IMR-90 (cell line): ENCODE measurements at regions not wholly inside any gene's neighbourhood (a gene's known extent, or its start where the extent isn't known, plus 50 kb on each side); places are given as distances from the start of the nearest gene placed in this dataset.

Source experiments
- ATAC-seq: fragments of 200-7000 bp; cut with Tn5 transposase; 2 replicates; pipeline ENCODE4 v1.9.1; 2020; ENCODE audit warnings: low read depth, mild to moderate bottlenecking, moderate library complexity
- BruUV-seq: library from RNA; stranded (reverse); fragments of 400-500 nt; replicated peaks from 2 replicates; lab custom pipeline; 2021; lab: Mats Ljungman, UMichigan
- CTCF ChIA-PET: fragments of 300-600 bp; formaldehyde crosslinking; extraction: SDS; loops from one replicate; lab custom pipeline; 2021; ENCODE audit warnings: antibody characterized with exemption; lab: Yijun Ruan, JAX
- POLR2A ChIA-PET: fragments of 300-600 bp; sonication (Branson Sonifier 250); formaldehyde crosslinking; loops from one replicate; lab custom pipeline; 2022; ENCODE audit warnings: antibody characterized with exemption; ENCODE audit not compliant: unreplicated experiment; lab: Charles Lee
- DNase-seq: peaks from one replicate; pipeline ENCODE4 v3.0.0; 2013
- H2AFZ ChIP-seq: replicated peaks from 2 replicates; pipeline ENCODE3; 2013; ENCODE audit warnings: low read length, mild to moderate bottlenecking; ENCODE audit not compliant: poor library complexity
- H2AK5ac ChIP-seq: 2 replicates; pipeline ENCODE4 v1.6.1; 2013; ENCODE audit warnings: low read depth, low read length, inconsistent platforms
- H2AK9ac ChIP-seq: replicated peaks from 2 replicates; pipeline ENCODE3; 2013; ENCODE audit warnings: mild to moderate bottlenecking, low read depth, low read length, moderate library complexity; ENCODE audit not compliant: poor library complexity
- H2BK120ac ChIP-seq: 2 replicates; pipeline ENCODE4 v1.6.1; 2013; ENCODE audit warnings: low read depth, low read length, inconsistent platforms
- H2BK15ac ChIP-seq: 3 replicates; pipeline ENCODE4 v1.6.1; 2013; ENCODE audit warnings: low read depth, low read length, inconsistent platforms
- H2BK20ac ChIP-seq: 2 replicates; pipeline ENCODE4 v1.6.1; 2013; ENCODE audit warnings: low read depth, mild to moderate bottlenecking, inconsistent platforms, low read length, moderate library complexity
- H2BK5ac ChIP-seq: 2 replicates; pipeline ENCODE4 v1.6.1; 2013; ENCODE audit warnings: mild to moderate bottlenecking, low read depth, low read length, inconsistent platforms; ENCODE audit not compliant: poor library complexity, severe bottlenecking
- H3K14ac ChIP-seq: replicated peaks from 2 replicates; pipeline ENCODE4 v1.6.1; 2013; ENCODE audit warnings: low read depth, low read length, inconsistent platforms
- H3K18ac ChIP-seq: 2 replicates; pipeline ENCODE4 v1.6.1; 2013; ENCODE audit warnings: low read depth, low read length, control low read depth
- H3K23ac ChIP-seq: 2 replicates; pipeline ENCODE4 v1.6.1; 2013; ENCODE audit warnings: low read depth, low read length, inconsistent platforms
- H3K27ac ChIP-seq: 2 replicates; pipeline ENCODE4 v1.5.1; 2013; ENCODE audit warnings: mild to moderate bottlenecking, control low read depth, low read length; ENCODE audit not compliant: insufficient read depth
- H3K27me3 ChIP-seq: 2 replicates; pipeline ENCODE4 v1.6.1; 2013; ENCODE audit warnings: low read length; ENCODE audit not compliant: control insufficient read depth, insufficient read depth
- H3K36me3 ChIP-seq: 2 replicates; pipeline ENCODE4 v1.6.1; 2013; ENCODE audit warnings: low read length, mixed read lengths; ENCODE audit not compliant: control insufficient read depth, insufficient read depth
- H3K4ac ChIP-seq: 2 replicates; pipeline ENCODE4 v1.6.1; 2013; ENCODE audit warnings: low read depth, low read length, inconsistent platforms
- H3K4me1 ChIP-seq: 2 replicates; pipeline ENCODE4 v1.6.1; 2013; ENCODE audit warnings: low read length, mixed read lengths; ENCODE audit not compliant: control insufficient read depth, insufficient read depth
- H3K4me2 ChIP-seq: 2 replicates; pipeline ENCODE4 v1.6.1; 2013; ENCODE audit warnings: low read depth, mild to moderate bottlenecking, control low read depth, low read length, moderate library complexity
- H3K4me3 ChIP-seq: 2 replicates; pipeline ENCODE4 v1.5.1; 2013; ENCODE audit warnings: low read depth, mild to moderate bottlenecking, control low read depth, low read length, moderate library complexity; ENCODE audit not compliant: insufficient read depth
- H3K56ac ChIP-seq: 2 replicates; pipeline ENCODE4 v1.6.1; 2013; ENCODE audit warnings: low read length, inconsistent platforms; ENCODE audit not compliant: insufficient read depth; ENCODE audit errors: extremely low read depth
- H3K79me1 ChIP-seq, 2 experiments: 2 replicates each; pipeline ENCODE4 v1.6.1; 2013; ENCODE audit warnings: low read length in 2 of 2, inconsistent platforms in 1 of 2, low read depth in 1 of 2
- H3K9ac ChIP-seq: 2 replicates; pipeline ENCODE4 v1.6.1; 2013; ENCODE audit warnings: low read depth, low read length, control low read depth
- H3K9me1 ChIP-seq: 2 replicates; pipeline ENCODE4 v1.6.1; 2013; ENCODE audit warnings: low read length, inconsistent platforms; ENCODE audit not compliant: insufficient read depth
- H3K9me3 ChIP-seq: 2 replicates; pipeline ENCODE4 v1.6.1; 2013; ENCODE audit warnings: low read length; ENCODE audit not compliant: control insufficient read depth, insufficient read depth
- H4K20me1 ChIP-seq: 2 replicates; pipeline ENCODE4 v1.6.1; 2013; ENCODE audit warnings: low read length, inconsistent platforms; ENCODE audit not compliant: insufficient read depth
- H4K5ac ChIP-seq: 2 replicates; pipeline ENCODE4 v1.6.1; 2013; ENCODE audit warnings: mild to moderate bottlenecking, low read depth, low read length, control low read depth
- H4K8ac ChIP-seq, 2 experiments: 2 replicates each; pipeline ENCODE4 v1.6.1; 2013; ENCODE audit warnings: low read depth in 2 of 2, low read length in 2 of 2, control low read depth in 1 of 2, inconsistent platforms in 1 of 2
- H4K91ac ChIP-seq: 2 replicates; pipeline ENCODE4 v1.6.1; 2013; ENCODE audit warnings: low read depth, low read length, inconsistent platforms; ENCODE audit not compliant: insufficient read depth
- CHD1 ChIP-seq: IDR thresholded peaks from 2 replicates; pipeline ENCODE4 v1.6.1; 2012; ENCODE audit warnings: low read depth, low read length, improper control_type of control experiment
- MAZ ChIP-seq: IDR thresholded peaks from 2 replicates; pipeline ENCODE4 v1.6.1; 2012; ENCODE audit warnings: low read depth, mild to moderate bottlenecking, low read length, improper control_type of control experiment, moderate library complexity, borderline replicate concordance
- RFX5 ChIP-seq: IDR thresholded peaks from 2 replicates; pipeline ENCODE4 v1.8.0; 2012; ENCODE audit warnings: low read depth, mild to moderate bottlenecking, low read length, moderate library complexity
- WGBS, 2 experiments: methylation state at CpG; one replicate each; pipeline versions ENCODE4 v1.1.5 to v1.1.7; 2013; ENCODE audit warnings: missing lambda C conversion rate in 2 of 2; ENCODE audit not compliant: insufficient read length in 1 of 2; ENCODE audit errors: extremely low coverage in 2 of 2; 5-methylcytosine and 5-hydroxymethylcytosine counted together
- dilution Hi-C: fragments of 300-500 bp; cut with HindIII; formaldehyde crosslinking; loops from one replicate; pipeline ENCODE4 v1.14.3; 2018; ENCODE audit warnings: low sequenced_read_pairs; ENCODE audit not compliant: unreplicated experiment
- in situ Hi-C: fragments of 300-500 bp; cut with MboI; formaldehyde crosslinking; loops from 3 replicates; pipeline ENCODE4 v1.14.3; 2019; ENCODE audit warnings: low sequenced_read_pairs, inconsistent platforms, mixed read lengths
- intact Hi-C: fragments of 100-400 bp; cut with micrococcal nuclease; formaldehyde crosslinking; loops from 2 replicates; pipeline ENCODE4 v1.10.0; 2022
- TF ChIP-seq, protein P1 (sequence below): fragments of 150-350 bp; IDR thresholded peaks from 2 replicates; pipeline ENCODE4 v1.6.1; 2016; ENCODE audit warnings: low read depth, mild to moderate bottlenecking, low read length, moderate library complexity, borderline replicate concordance

DNA sequence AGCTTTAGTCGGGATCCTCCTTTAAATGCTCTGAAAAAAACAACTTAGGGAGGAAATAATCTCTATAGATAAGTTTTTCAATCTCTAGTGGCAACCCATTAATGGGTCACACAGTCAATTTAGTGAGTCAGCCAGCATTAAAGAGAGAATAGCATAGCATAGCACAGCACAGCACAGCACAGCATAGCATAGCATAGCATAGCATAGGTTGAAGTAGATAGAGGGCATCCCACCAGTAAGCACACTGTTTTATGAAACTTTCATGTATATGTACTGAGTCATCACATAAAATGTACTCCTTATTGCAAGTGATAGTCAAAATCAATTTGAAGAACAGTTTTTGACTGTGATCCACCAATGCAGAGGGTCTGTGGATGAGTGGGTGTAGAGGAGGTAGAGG lies 522.9 kb downstream of the CCDC171 start:
- no peak overlapping the region for H4K5ac ChIP-seq
- WGBS, 2 experiments = no CpG with 5 or more reads among the region's 1 CpG
- H3K27me3 ChIP-seq = no peaks in the 10 kb centered on the region
- H3K4me2 ChIP-seq = no peak overlapping the region
- no peak overlapping the region for H2BK15ac ChIP-seq
- H3K9ac ChIP-seq = no peak overlapping the region
- H2BK5ac ChIP-seq = no peak overlapping the region
- no peak overlapping the region for H4K91ac ChIP-seq
- H3K9me1 ChIP-seq = 0 out of 2 replicates have a peak, but pooled peaks cover 5% of the 10 kb centered on the region
- no TSS peak for BruUV-seq
- ChIA-PET POLR2A (no interaction called here), CTCF (no interaction called here)
- 0 out of 2 replicates have a peak overlapping the region, but pooled peaks have one; percentile 4 for H3K4ac ChIP-seq
- DNase-seq = peak; percentile 60
- H3K36me3 ChIP-seq = no peaks in the 10 kb centered on the region
- H2AFZ ChIP-seq = no peak overlapping the region
- H2AK5ac ChIP-seq = peak overlapping the region; percentile 58; the same call in 1 of the 2 replicates
- in situ Hi-C loops = no loop called here
- 0 out of 2 replicates have a peak overlapping the region, but pooled peaks have one; percentile 68 for H3K14ac ChIP-seq
- no peak overlapping the region for H3K27ac ChIP-seq
- H2BK120ac ChIP-seq = no peak overlapping the region
- no peak overlapping the region for H3K4me3 ChIP-seq
- no peak overlapping the region for H3K56ac ChIP-seq
- H2AK9ac ChIP-seq = no peak overlapping the region
- no peak overlapping the region; a peak in 1 of 4 replicates for H4K8ac ChIP-seq
- H3K4me1 ChIP-seq = no peaks in the 10 kb centered on the region
- dilution Hi-C loops = no loop called here
- intact Hi-C loops = no loop called here
- no peak for TF ChIP-seq CHD1
- TF ChIP-seq, protein P1, sequence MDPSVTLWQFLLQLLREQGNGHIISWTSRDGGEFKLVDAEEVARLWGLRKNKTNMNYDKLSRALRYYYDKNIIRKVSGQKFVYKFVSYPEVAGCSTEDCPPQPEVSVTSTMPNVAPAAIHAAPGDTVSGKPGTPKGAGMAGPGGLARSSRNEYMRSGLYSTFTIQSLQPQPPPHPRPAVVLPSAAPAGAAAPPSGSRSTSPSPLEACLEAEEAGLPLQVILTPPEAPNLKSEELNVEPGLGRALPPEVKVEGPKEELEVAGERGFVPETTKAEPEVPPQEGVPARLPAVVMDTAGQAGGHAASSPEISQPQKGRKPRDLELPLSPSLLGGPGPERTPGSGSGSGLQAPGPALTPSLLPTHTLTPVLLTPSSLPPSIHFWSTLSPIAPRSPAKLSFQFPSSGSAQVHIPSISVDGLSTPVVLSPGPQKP = no peak
- no peak for TF ChIP-seq RFX5
- no peak for TF ChIP-seq MAZ
- H3K9me3 ChIP-seq = no peaks in the 10 kb centered on the region
- peak overlapping the region; percentile 32; the same call in 1 of the 2 replicates for H2BK20ac ChIP-seq
- no peak overlapping the region for H3K23ac ChIP-seq
- ATAC-seq = peak; percentile 76
- 0 out of 2 replicates have a peak overlapping the region, but pooled peaks have one; percentile 64 for H3K18ac ChIP-seq
- no peaks in the 10 kb centered on the region for H3K79me1 ChIP-seq
- no peaks in the 10 kb centered on the region for H4K20me1 ChIP-seq
